NCI-H146 treated with DMSO at 0.1 percent for 48 hours (cell line): ENCODE measurements at regions not wholly inside any gene's neighbourhood (a gene's known extent, or its start where the extent isn't known, plus 50 kb on each side); places are given as distances from the start of the nearest gene placed in this dataset.
A peak's percentile ranks its signal among the peaks of the same experiment; 100 is the strongest.

Experiments
- DNase-seq: peaks from one replicate; lab custom pipeline; 2025; ENCODE audit not compliant: unreplicated experiment; lab: John Stamatoyannopoulos, UW

DNA sequence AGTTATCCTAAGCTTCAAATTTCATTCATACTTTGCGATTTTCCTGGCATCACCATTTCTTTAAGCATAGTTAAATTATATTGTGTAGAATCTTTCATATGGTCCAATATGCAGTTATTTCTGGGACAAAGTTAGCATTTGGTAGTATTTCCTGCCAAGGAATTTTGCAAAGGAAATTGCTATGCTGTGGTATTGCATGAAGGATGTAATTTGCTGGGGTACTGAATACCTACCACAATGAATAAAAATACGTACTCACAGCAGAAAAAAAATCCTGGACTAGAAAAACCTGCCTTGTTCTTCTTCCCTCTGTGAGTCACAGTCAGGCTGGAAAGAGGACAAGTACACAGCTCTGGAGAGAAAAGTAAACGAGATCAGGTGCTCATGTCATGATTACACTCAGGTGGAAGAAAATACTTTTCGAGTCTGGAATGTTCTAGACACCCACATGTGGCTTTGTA, 241.2 kb downstream of the PTBP2 start:
- no peak for DNase-seq

DNA sequence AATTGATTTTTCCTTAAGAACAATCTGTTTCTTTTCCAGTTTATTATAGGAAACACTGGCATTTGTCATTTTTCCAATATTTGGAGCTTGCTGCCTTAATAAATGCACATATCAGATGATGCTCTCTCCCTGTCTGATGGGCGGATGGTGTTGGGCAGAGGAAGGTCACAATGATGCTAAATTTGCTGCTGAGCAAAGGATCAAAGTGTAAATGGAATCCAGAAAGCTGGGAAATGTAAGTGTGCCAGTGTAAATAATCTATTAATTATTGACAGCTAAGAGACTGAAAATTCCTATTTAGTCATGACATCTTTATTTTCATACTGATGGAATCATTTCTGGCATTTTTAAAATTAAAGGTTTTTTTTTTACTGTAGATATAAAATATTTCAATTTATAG, 243.2 kb downstream of the PTBP2 start:
- no peak for DNase-seq

DNA sequence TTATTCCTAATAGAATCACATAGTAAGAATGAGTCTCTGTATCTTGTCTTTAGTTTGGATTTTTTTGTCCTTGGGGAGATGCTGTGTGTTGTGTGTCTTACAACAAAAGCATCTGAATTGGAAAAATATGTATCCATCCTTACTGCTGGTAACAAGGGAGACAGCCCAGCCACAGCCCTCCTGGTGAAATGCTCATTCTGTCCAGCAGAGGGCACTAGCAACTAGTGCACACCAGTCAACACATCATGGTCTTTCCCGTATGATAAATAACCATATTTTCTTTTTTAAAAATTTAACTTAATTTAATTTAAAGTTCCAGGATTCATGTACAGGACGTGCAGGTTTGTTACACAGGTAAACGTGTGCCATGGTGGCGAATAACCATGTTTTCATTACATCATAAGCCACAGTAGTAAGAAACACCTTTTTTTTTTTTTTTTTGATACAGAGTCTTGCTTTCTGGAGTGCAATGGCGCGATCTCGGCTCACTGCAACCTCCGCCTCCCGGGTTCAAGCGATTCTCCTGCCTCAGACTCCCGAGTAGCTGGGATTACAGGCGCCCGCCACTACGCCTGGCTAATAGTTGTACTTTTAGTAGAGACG, 245.1 kb downstream of the PTBP2 start:
- DNase-seq: peak; percentile 20

GRCh38 chr1:96967311-96967710, 245.7 kb downstream of the PTBP2 start:
- no peak for DNase-seq

DNA sequence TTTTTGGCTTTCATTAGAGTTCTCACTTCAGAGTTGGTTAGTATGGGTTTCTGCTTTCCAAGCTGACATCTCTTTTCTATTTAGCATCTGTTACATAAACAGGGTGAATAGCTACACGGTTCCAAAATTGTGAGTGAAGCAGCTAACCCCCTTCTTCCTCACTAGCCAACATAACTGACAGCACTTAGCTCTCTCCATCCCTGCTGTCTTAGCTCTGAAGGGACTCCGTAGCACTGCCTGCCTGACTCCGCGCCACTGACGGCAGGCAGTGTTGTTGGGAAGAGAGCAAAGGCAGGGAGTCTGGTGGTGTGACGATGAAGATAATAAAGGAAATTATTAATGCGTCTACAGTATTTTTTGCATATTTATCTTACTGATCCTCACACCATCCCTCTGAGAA, 247.0 kb downstream of the PTBP2 start:
- DNase-seq: no peak

GRCh38 chr1:96968983-96969382, 247.4 kb downstream of the PTBP2 start:
- no peak for DNase-seq

DNA sequence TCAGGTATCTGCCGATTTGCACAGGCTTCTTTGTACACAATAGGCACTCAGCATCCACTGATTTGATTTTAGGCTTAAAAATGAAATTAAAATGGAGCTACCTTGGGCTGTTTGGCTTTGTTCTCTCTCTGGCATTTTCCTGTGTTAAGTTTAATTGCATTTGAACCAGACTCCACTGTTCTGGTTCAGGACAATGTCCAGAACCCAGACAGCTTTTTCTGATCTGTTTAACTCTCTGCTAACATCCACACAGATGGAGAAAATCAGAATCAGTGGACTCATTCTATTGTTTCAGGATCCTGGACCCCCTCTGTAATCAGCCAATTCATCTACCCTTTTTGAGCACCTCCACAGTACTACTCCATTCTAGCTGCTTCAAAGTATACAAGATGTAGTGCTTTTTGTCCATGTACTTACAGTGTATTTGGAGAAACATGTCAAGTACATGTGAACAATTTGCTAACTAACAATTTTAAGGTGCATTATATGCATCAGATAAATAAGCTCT, 248.1 kb downstream of the PTBP2 start:
- no peak for DNase-seq

GRCh38 chr1:96971439-96971838, 249.9 kb downstream of the PTBP2 start:
- DNase-seq: no peak

- DNase-seq: no peak
Observed at GRCh38 chr1:96971849-96972602, 250.4 kb downstream of the PTBP2 start.

- DNase-seq: no peak
Observed at GRCh38 chr1:96973605-96974004, 252.0 kb downstream of the PTBP2 start.

DNA sequence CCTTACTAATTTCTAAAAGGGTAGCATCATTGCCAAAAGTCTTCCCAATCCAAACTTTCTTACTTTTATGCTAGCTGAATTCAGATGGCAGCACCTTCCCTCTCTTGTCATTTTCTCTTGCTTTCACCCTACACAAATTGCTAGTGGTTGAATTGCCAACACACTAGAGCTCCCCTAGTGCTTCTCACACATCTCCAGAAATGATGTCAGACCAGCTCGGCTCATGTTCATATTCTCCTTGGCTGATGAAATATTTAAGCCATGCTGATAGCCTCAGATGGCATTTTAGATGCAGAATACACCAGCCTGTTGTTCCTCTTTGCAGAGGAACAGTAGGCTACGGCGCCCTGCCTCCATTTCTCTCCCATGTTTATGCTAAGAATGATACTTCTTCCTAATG, 256.9 kb downstream of the PTBP2 start:
- DNase-seq: no peak

DNA sequence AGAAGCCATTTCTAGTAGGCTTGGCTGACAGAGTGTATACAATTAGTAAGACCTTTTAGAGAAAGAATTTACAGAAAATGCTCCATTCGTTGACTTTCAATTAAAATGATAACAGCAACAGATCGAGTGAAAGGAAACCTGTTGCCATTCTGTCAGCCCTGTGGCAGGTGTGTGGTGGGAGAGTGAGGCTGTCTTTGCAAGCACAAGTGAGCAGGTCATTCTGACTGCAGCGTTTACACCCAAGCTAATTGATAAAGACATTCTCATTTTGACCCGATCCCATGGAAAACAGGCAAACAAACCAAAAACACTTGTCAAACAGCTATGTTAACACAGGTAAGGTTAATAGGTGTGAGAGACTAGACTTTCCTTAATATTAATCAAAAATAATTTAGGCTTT, 257.3 kb downstream of the PTBP2 start:
- DNase-seq: no peak

DNA sequence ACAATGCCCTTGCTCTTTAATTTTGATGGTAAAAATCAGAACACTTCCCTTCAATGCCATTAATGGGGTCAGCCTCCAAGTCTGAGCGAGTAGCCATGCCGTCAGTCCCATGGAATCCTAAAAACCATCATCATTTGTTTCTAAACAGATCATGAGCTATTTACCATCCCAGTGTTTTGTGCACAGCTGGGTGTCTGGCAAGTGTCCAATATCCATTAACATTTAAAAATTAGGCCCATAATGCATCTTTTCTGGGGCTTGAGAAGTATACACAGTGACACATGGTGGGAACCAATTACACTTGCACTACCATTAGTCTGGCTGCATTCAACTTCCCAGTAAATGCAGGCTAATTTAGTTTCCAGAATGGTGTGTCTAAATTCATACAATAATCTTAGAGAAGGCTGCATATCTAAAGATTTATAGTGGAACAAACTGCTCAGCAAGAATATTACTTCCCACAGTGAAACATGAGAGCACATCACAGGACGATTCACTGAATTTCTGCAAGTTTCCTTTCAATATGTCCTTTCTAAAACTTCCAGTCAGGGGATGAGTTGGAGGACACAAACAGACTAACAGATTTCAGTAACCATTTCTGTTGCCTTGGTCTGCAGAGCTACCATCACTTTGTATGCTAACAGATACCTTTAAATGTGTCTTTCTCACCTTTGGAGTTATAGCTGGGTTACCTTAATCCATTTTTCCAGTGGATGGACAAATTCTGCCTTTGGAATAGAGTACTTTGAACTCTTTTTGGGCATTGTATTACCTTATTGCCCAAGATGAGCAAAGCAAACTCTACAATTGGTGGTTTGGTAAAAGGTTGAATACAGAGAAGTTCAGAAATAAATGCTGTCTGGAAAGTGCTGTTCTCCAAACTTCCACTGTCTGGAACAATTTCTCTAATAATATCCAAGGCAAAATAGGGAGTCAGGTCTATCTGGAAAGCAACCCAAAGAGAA, 258.0 kb downstream of the PTBP2 start:
- DNase-seq: no peak

DNA sequence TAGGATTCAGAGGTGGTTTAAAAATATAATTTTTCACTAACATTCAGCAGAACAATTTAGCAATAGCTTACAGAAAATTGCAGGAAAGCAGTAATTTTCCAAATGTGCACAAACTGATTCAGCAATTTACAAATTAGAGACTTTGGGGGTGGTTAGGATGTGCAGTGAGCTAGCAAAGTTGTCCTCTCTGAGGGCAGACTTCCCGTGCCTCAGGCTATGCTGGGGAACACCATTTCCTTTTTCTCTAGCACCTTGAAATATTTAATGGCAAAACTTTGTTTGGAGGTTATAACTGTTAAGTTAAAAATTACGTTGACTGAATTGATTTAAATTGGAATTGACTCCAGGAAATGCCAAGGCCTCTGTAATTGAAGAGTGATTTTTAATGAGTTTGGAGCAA, 258.9 kb downstream of the PTBP2 start:
- DNase-seq: no peak

GRCh38 chr1:96981181-96981580, 259.6 kb downstream of the PTBP2 start:
- DNase-seq: no peak

DNA sequence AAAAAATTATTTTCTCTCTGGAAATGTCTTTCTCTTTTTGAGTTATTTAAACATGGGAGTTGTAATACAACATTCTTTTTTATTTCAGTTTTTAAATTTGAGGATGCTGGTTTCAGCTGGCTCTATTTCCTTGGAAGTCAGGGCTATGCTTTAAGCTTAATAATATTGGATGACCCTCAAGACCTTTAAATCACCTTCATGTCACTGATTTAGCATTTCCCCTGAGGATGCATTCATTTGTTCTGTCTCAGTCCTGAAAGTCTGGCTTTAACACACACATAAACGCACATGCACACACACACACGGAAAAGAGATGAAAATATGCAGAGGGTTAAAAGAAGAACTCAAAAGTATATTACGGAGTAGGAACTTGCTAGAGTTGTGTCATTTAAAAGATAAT, 260.5 kb downstream of the PTBP2 start:
- DNase-seq: no peak

DNA sequence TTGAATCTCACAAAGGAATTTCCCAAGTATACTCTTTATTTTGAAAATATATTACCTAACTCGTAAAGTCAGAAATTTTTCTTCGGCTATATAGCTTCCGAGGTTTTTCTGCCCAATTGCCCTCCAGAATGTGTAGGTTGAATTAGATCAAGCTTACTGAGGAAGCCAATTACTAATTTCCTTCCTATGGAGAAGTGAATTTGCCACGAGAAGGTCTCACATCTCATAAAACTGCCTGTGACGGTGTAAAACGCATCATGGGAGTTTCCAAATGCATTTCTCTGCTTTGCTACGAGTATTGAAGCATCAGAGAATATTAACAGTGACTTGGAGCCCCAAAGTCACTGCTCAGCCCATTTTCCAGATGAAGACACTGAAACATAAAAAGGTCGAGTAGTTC, 262.3 kb downstream of the PTBP2 start:
- DNase-seq: no peak

- DNase-seq: no peak
Observed at GRCh38 chr1:96987186-96987703, 265.7 kb downstream of the PTBP2 start.

GRCh38 chr1:96989302-96989701, 267.7 kb downstream of the PTBP2 start:
- DNase-seq: no peak

DNA sequence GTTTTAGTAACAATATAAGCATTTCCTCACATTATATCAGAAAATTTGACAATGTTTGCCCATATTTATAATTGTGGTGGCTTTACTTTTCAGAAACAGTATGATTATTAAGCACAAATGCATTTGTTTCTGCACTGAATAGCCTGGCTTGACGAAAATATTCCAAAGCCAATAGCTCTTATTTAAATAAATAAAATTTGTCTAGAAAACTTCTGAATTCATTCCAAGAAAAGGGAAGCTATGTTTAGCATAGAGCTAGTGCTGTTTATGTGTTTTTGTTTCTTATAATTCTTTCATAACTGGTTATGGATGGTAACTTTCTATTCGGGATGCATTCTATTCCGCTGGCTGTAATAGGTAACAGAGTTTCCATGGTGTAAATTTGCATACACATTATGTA, 268.6 kb downstream of the PTBP2 start:
- DNase-seq: no peak

GRCh38 chr1:96991261-96991660, 269.7 kb downstream of the PTBP2 start:
- no peak for DNase-seq
